NOMO-1 (cell line): ENCODE measurements at regions not wholly inside any gene's neighbourhood (a gene's known extent, or its start where the extent isn't known, plus 50 kb on each side); places are given as distances from the start of the nearest gene placed in this dataset.
"Not testable (repeated sequence)": the region's sequence is repeated elsewhere in the genome, so short reads cannot be mapped to it uniquely, and the experiment has no call there.

Experiments
- DNase-seq, 2 experiments: peaks; one replicate each; lab custom pipeline; 2025; ENCODE audit not compliant: unreplicated experiment in 2 of 2; lab: John Stamatoyannopoulos, UW

DNA sequence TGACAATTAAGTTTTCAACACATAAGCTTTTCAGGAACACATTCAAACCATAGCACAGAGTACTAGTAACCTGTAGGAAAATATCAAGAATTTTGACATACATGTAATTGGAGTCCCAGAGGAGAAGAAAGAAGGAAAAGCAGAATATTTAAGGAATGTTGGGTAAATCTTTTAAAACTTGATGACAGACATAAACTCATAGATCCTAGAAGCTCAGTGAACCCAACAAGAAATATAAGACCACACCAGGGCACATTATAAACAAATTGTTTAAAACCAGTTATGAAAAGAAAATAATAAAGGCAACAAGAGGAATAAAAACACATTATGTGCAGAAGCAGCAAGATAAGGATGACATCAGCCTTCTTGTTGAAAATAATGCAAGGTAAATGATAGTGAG lies 151.5 kb upstream of the ATXN1 start:
- no peak for DNase-seq

DNA sequence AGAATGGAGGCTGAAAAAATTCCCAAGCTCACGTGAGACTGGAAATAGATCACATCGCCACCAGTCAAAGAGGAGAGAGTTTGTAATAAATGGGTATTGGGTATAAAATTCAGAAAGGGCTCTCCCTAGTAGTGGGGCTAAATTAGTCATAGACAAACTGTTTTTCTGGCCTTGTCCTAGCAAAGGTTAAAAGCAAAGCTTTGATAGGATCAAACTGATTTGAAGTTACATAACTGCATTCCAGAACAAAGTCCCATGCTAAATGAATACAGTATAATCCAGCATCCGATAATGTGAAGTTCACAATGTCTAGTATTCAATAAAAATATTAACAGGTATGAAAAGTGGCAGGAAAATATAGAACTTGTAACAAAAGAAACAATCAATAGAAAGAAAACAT lies 149.8 kb upstream of the ATXN1 start:
- no peak for DNase-seq

DNA sequence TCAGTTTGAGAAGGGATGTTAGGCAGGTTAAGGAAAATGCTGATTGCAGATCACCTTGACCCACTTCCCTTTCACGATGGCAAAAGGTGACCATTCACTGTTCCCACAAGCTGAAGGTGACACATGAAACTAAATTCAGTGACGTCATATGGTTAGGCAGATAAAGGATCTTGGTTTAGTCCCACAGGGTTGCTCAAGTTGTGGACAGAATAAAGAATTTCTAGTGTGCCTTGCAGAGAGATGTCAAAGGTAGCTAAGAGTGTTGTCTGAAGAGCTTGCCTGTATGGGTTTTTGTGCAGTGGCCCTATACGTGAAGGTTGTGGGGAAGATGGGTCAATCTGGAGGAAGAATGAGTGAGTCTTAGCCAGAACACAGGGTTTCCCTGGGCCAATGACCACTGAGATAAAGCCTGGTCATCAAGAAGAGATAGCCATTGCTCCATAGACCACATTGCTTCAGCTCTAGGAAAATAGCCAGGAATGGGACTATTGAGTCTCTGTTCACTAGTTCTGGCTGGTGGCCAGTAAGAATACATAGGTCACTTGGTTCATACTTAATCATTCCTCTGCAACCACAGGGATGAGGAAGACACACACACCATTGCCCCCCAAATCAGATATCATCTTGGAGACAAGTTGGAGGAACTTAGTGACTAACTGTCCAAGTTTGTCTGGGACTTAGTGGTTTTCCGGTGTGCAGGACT lies 148.5 kb upstream of the ATXN1 start:
- DNase-seq, result no peak

DNA sequence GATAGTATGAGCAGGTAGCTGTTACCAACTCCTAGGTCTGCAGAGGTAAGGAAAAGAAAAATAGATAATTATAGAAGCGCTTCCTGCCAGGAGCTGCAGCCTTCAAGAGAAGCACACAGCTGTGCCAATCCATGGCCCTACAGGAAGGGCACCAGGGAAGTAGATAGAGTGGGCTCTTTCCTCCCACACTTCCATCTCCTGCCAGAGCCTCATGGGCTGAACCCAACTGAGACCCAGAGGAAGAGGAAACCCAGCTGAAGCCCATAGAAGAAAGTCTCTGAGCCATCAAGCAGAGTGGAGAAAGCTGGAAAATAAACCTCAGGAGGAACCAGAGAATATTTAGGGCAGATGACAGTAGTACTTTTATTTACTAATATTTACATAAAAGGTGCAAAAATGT lies 146.7 kb upstream of the ATXN1 start:
- no peak for DNase-seq

DNA sequence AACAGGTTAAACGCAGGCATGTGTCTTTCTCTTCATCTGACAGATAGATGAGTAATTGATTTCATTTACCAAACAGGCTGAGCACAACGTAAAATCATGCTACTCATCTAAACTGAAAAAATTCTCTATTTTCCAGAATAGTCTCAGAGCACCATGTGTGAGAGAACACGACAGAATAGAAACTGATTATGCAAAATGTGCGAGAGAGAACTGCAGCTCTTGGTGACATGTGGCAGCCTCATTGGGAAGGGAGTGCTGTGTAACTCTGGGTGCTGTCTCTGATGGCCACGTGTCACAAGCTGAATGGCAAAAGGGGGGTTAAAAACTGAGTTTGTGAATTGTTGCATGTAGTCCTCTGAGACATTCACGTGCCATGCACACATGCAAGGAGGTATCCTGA lies 143.7 kb upstream of the ATXN1 start:
- no peak for DNase-seq

DNA sequence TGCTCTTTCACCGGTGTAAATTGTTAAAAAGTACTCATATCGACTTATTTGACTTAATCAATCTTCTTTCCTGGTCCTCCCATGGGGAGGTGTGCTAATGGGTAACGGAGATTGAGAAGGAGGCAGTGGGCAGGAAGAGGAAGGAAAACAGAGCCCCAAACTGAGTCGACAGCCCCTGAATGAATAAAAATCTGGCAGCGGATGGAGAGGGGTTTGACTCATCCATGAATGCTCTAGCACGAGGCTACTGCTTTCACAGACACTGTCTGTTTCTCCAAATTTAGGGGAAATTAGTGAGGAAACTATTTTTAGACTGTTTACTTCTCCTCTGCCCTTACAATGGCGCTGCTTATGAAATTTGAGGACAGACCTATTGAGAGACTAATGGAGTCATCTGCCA lies 142.2 kb upstream of the ATXN1 start:
- DNase-seq, result peak; percentile 52 to 84

DNA sequence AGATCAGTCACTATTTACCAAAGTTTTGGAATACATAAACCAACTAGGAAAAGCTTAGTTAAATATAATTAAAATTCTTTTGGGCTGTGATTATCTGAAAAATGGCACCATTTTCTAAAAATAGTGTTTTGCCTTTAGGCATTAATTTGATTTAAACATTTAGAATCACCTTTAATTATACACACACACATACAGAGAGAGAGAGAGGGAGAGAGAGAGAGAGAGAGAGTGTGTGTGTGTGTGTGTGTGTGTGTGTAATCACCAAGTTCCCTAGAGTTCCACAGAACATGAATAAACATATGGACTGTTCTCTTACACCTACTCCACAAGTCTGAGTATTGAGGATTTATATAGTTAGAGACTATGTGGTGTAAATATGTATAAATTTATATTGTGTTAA lies 141.2 kb upstream of the ATXN1 start:
- DNase-seq, result no peak

DNA sequence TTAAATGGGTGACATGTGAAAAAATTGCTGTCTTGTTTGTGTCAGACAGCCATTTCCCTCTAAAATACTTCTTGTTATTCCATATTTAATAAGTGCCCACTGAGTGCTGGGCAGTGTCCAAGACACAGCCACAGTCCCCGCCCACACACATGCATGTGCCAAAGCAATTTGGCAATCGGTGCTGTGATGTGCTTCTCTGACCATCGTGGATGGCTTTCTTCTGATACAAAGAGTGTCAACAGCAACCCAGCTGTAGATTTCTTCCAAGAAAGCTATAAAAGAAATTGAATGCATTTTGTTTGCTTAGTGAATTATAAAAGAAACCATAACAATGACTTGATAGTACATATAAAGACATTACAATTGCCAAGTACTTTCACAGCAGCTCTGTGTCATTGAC lies 140.5 kb upstream of the ATXN1 start:
- DNase-seq, result no peak

DNA sequence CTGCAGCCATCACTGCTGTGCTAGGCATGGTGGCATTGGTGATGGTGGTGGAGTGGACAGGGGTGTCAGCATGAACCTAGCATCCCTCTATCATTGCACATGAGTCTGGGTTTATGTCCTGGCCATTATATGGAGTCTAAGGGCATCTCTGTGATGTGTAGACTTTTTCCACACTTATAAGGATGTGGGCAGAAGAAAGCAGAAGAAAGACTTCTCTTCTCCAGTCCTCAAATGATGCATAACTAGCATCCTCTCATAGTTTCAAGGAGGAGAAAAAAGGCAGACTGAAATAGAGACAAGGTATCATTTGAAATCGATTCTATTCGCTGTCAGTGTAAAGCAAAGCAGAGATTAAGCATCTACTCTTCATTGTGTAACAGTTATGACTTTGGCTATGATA lies 140.0 kb upstream of the ATXN1 start:
- DNase-seq, result no peak

DNA sequence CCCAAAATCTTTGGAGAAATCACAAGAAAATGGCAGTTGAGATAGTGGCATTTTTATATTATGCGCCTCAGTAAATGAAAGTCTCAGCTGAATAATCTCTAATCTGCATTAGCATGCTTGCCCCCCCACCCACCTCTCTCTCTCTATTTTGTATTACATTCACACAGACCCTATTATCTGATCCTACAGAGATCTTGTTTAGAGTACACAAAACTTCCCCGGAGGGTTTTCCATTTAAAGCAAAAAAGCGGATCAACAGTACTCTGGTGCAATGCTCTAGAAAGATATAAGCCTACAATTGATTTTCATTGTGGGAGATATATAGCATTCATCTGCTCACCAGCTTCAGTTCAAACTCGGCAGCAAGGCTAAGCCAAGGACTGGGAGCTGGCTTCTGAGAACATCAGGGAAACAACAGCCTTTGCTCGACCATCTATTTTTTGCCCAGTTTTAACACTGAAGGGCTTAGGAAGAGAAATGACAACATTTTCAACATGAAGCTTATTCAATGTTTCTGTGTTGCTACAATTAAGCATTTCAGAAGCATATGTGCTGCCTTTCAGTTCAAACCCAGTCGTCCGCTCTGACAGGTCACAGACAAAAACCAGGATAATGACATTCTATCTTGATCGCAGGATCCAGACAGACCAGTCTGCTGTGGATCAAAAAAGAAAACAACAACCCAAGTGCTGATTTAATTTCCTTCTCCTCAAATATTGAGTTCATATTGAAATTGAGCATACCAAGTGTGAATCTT lies 137.6 kb upstream of the ATXN1 start:
- DNase-seq, result no peak

DNA sequence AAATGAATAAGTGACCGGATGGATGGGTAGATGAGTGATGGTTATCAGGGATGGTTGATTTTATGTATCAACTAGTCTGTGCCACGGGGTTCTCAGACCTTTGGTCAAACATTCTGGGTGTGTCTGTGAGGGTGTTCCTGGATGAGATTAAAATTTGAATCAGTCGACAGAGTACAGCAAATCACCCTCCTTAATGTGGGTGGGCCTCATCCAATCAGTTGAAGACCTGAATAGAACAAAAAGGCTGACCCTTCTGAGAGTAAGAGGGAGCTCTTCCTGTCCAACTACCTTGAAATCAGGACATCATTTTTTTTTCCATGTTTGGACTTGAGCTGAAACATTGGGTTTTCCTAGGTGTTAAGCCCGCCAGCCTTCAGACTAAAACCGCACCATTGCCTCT lies 136.4 kb upstream of the ATXN1 start:
- DNase-seq, result no peak

DNA sequence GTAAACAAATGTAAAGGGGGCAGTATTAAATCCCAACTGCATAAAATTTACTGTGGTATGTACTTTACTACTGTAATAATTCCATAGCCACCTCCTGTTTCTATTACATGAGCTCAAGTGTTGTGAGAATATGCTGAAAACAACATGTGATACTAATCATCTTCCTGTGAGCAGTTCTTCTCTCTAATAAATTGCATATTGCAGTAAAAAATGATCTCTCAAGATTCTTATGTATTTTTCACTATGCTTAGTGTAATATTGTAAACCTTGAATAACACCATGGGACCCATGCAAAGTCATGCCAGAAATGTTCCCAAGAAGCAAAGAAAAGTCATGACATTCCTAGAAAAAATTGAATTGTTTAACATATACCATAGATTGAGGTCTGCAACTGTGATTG lies 133.0 kb upstream of the ATXN1 start:
- no peak for DNase-seq

DNA sequence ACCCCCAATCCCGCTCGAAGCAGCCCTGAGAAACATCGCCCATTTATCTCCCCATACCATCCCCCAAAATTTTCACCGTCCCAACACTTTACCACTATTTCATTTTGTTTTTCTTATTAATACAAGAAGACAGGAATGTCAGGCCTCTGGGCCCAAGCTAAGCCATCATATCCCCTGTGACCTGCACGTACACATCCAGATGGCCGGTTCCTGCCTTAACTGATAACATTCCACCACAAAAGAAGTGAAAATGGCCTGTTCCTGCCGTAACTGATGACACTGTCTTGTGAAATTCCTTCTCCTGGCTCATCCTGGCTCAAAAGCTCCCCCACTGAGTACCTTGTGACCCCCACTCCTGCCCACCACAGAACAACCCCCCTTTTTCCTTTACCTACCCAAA lies 129.8 kb upstream of the ATXN1 start:
- not testable (repeated sequence) for DNase-seq

DNA sequence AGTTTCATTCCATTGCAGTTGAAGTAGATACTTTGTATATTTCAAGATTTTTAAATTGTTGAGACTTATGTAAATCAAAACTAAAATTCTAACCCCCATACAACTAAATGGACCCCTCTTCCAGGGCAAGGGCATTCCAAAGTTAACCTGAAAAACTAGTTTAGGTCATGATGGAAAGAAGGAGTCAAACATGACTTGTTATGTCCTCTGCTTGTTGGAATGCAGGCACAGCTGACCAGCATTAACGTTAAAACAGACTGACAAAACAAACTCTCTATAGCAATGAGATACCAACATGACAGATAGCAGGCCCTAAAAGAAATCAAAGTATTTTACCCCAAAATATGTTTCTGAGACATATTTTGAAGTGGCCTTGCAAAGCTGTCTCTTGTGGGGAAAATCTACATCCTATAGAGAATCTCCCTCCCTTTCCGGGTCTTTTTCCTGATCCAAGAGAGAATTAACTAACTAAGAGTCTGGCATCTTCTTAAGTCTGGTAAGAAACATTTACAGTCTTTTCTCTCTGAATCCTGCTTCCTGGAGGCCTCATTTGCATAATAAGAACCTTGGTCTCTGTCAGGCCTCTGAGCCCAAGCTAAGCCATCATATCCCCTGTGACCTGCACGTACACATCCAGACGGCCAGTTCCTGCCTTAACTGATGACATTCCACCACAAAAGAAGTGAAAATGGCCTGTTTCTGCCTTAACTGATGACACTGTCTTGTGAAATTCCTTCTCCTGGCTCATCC lies 124.3 kb upstream of the ATXN1 start:
- DNase-seq, result no peak

DNA sequence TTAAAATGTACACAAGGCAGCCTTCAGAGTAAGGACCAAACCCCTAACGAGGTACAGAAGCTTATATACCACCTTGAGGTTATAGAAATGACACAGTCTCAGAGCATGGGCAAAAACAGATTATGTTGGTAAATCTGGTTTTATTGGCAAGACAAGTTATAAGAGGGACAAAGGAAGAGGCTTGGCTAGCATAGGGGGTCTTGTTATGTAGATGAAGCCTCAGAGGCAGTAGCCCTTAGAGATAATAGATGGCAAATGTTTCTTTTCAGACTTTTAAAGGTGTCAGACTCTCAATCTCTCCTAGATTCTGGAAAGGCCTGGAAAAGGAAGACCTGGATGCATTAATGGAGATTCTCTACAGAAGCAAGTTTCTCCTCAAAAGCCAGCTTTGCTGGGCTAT lies 123.3 kb upstream of the ATXN1 start:
- no peak for DNase-seq

DNA sequence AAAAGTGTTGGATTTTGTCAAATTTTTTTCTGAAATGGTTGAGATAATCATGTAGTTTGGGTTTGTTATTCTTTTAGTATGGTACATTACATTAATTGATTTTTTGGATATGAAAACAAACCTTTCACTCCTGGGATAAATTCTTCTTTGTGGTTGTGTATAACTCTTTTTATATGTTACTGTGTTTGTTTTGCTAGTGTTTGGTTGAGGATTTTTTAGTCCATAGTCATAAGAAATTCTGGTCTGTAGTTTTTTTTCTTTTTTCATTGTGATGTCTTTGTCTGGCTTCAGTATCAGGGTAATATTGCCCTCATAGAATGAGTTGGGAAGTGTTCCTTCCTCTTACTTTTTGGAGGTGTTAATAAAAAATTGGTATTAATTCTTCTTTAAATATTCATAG lies 122.2 kb upstream of the ATXN1 start:
- no peak for DNase-seq

DNA sequence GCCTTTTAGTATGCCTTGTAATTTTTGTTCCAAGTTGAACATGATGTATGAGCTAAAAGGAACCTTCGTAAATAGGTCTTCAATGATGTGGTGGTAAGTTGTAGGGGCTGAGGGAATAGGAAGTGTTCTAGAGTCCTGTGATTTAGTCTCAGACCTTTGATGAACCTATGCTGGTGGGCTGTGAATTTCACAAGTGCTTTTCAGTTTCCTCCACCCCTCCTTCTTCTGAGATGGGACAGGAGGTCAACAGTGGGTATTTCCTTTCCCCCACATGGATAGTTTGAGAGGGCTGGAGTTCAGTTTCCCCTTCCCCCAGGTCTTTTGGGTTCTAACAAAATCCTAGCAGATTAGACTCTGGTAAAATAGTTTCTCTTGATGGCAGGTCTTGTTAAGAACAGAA lies 121.0 kb upstream of the ATXN1 start:
- no peak for DNase-seq

DNA sequence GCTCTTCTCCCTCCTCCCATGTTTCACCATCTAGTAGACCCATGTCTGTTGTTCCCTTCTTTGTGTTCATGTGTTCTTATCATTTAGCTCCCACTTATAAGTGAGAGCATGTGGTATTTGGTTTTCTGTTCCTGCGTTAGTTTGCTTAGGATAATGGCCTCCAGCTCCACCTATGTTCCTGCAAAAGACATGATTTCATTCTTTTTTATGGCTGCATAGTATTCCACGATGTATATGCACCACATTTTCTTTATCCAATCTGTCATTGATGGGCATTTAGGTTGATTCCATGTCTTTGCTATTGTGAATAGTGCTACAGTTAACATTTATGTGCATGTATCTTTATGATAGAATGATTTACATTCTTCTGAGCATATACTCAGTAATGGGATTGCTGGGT lies 115.6 kb upstream of the ATXN1 start:
- DNase-seq, result not testable (repeated sequence)

DNA sequence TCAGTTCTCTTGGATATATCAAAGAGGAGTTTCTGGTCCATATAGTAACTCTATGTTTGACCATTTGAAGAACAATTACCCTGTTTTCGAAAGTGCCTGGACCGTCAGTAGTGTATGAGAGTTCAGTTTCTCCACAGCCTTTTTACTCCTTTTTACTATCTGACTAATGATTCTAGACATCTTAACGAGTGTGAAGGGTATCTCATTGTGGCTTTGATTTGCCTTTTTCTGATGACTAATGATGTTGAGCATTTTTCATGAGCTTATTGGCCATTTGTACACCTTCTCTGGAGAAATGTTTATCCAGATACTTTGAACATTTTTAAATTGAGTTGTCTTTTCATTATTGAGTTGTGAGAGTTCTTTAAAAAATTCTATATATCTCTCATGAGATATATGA lies 114.9 kb upstream of the ATXN1 start:
- DNase-seq, result no peak

DNA sequence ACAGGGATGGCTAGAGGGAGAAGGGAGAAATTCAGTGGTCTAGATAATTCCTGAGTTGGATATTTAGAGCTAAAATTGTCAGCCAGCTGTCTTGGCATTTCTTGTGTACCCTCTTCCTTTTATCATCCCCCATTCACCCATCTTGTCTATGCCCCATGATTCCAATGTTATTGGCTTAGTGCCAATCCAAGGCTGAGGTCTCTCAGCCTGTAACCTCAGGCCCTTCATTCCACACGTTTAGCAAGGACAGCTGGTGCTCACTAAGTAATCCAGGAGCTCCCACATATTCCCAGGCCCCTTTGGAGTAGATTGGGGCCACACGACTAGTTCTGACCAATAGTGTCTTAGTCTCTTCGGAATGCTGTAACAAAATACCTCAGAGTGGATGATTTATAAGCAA lies 112.4 kb upstream of the ATXN1 start:
- DNase-seq, result no peak

DNA sequence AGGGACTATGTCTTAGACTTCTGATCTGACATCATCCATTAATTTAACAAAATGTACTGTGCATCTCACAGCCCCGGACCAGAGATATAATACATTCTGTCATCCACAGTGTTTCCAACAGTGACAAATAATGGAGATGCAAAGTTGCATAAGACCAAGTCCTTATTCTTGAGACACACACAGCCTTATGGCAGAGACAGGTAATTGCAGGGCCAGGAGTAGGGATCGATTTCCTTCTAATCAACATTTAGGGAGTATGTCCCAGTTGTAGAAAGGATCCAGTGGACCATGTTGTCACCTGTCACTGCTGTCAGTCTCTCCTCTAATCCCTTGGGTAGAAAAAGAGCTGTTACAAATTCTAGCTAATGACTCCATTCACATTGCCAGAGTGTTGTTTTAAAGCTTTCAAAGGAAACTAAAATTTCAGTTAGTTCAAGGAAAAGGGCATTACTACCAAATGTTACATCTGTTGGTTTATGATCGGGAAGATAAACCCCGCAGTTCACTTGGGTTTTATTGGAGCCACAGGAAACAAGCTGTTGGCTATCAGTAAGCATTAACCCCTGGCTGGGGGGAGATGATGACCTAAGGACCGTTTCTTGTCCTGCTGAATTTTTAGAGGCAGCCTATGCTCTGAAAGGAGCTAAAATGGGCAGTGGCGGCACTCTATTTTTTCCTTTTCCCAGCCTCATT lies 111.4 kb upstream of the ATXN1 start:
- DNase-seq, result no peak
